IgD-negative memory B cell (primary cell): ENCODE measurements at regions not wholly inside any gene's neighbourhood (a gene's known extent, or its start where the extent isn't known, plus 50 kb on each side); places are given as distances from the start of the nearest gene placed in this dataset.

Experiments
- H3K27ac Mint-ChIP-seq, 3 donors: one replicate each; pipeline ENCODE4 v1.8.0; 2020 to 2022; ENCODE audit warnings: mild to moderate bottlenecking in 3 of 3, mixed read lengths in 3 of 3, moderate library complexity in 1 of 3
- H3K27me3 Mint-ChIP-seq: one replicate; pipeline ENCODE4 v1.8.0; 2021; ENCODE audit warnings: mixed read lengths
- H3K36me3 Mint-ChIP-seq: one replicate; pipeline ENCODE4 v1.8.0; 2020; ENCODE audit warnings: mild to moderate bottlenecking, mixed read lengths
- H3K4me1 Mint-ChIP-seq, 3 donors: one replicate each; pipeline ENCODE4 v1.8.0; 2020 to 2022; ENCODE audit warnings: mixed read lengths in 3 of 3, mild to moderate bottlenecking in 1 of 3
- H3K4me3 Mint-ChIP-seq, 4 donors: one replicate each; pipeline ENCODE4 v1.8.0; 2020 to 2022; ENCODE audit warnings: mild to moderate bottlenecking in 4 of 4, mixed read lengths in 4 of 4, moderate library complexity in 3 of 4
- H3K9me3 Mint-ChIP-seq, 3 donors: one replicate each; pipeline ENCODE4 v1.8.0; 2020 to 2021; ENCODE audit warnings: mixed read lengths in 3 of 3, mild to moderate bottlenecking in 1 of 3

DNA sequence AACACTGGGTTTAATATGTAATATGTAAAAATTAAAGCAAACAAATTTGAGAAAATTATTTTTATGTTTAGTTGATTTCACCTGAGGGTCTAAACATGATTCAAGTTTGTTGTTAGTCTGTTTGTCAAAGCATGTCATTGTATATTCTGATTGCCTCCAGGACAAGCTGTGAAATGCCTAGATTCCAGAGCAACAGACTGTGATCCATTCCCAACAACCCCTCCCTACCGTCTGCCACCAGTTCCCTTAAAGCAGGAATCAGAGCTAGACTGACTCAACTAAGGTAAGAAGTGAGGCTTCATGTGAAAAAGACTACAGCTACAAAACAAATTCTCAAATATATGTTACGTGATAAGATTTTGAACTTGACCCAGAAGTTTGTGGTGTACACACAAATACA lies 304.2 kb downstream of the RAB38 start:
- Mint-ChIP-seq H3K36me3 (no peaks in the 10 kb centered on the region), H3K27ac (no peak overlapping the region), H3K9me3 (no peaks in the 10 kb centered on the region), H3K27me3 (no peaks in the 10 kb centered on the region), H3K4me1 (no peaks in the 10 kb centered on the region), H3K4me3 (no peak overlapping the region)

DNA sequence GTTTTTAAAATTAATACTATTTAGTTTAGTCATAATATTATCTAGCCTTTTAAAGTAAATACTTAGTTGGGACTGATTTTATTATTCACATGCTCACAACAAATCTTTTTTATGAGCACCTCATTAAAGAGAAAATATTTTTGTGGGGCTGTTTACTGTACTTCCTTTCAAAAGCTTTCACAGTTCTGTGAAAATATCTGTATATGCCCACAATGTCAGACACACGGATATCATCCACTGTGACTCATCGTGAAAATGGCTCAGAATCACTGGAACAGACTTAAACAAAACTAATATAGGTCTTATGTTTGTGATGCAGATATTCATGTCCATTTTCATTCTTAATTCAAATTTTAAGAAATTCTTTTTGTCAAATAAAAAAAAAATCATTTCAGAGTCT lies 305.2 kb downstream of the RAB38 start:
- H3K27ac Mint-ChIP-seq: no peak overlapping the region
- H3K36me3 Mint-ChIP-seq: no peaks in the 10 kb centered on the region
- H3K4me1 Mint-ChIP-seq: no peaks in the 10 kb centered on the region
- H3K4me3 Mint-ChIP-seq: no peak overlapping the region
- H3K9me3 Mint-ChIP-seq: peaks cover 0 to 2% (median 0%) of the 10 kb centered on the region in 3 donors
- H3K27me3 Mint-ChIP-seq: no peaks in the 10 kb centered on the region

DNA sequence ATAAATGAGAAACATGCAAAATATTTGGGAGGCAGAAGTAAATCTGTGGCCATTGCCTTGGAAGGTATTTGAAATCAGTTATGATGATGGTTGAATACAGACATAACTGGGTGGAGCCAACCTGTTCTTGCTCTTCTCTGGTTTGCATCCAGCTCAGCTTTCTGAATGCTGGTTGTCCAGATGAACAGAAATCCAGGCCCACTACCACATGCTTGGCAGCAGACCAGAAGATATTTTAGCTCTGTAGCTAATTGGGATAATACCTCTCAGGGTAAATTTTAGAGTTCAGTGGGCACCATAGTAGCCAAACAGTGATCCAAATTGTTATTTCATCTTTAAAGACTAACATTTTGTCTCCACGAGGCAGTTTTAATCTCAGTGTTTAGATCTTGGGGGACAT lies 308.3 kb downstream of the RAB38 start:
- H3K36me3 Mint-ChIP-seq: no peaks in the 10 kb centered on the region
- no peak overlapping the region for H3K4me3 Mint-ChIP-seq
- H3K4me1 Mint-ChIP-seq: no peaks in the 10 kb centered on the region
- peaks cover 0 to 2% (median 2%) of the 10 kb centered on the region in 3 donors for H3K9me3 Mint-ChIP-seq
- H3K27me3 Mint-ChIP-seq: no peaks in the 10 kb centered on the region
- H3K27ac Mint-ChIP-seq: no peak overlapping the region

DNA sequence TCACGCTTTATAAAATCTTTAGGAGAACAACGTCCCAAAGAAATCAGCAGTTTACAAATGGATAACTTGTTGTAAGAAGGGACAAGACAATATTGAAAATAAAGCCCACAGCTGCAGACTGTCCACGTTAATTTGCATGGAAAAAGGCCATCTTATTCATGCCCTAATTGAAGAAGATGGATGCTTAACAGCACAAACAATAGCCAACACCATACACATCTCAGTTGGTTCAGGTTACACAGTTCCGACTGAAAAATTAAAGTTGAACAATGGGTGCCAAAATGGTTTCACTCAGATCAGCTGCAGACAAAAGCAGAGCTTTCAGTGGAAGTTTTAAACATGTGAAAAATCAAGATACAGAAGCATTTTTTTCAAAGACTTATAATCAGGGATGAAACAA lies 314.2 kb downstream of the RAB38 start:
- H3K27me3 Mint-ChIP-seq: no peaks in the 10 kb centered on the region
- no peaks in the 10 kb centered on the region for H3K36me3 Mint-ChIP-seq
- H3K4me3 Mint-ChIP-seq: no peak overlapping the region
- H3K9me3 Mint-ChIP-seq: peaks cover 0 to 2% (median 2%) of the 10 kb centered on the region in 3 donors
- no peak overlapping the region for H3K27ac Mint-ChIP-seq
- H3K4me1 Mint-ChIP-seq: no peaks in the 10 kb centered on the region

DNA sequence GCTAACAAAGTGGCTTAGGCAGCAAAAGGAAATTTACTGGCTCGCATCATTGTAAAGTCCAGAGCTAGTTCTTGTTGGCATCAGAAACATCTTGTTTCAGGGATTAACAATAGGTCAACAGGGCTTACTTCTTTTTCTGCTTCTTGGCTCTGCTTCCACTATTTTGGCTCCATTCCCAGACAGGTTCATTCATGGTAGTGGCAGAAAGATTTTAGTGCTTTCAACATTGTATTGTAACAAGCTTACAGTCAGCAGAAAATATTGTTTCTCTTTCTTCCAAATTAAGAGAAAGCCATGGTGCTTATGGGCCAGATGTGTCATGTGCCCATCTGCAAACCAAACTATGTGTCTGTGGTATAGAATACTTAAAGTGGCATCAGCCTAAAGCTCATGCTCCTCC lies 315.6 kb downstream of the RAB38 start:
- Mint-ChIP-seq H3K4me3 (no peak overlapping the region), H3K27me3 (no peaks in the 10 kb centered on the region), H3K27ac (no peak overlapping the region), H3K4me1 (no peaks in the 10 kb centered on the region), H3K36me3 (no peaks in the 10 kb centered on the region), H3K9me3 (peaks cover 0 to 2% (median 0%) of the 10 kb centered on the region in 3 donors)

DNA sequence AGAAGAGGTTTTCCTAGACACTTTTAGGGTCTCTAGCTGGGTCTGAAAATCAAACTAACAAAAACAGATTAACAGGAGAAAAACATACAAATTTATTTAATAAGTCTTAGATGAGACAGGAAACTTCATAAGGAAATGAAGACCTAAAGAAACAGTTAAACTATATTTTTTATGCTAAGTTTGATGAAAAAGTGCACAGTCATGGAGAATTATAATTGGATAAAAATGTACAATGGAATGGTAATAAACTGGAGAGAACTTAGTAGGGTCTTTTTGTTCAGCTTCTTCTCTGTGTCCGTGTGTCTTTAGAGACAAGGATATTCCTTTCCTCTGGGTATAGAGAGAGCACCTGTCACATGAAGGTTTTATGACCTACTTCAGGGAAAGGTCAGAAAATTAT lies 323.4 kb downstream of the RAB38 start:
- H3K27me3 Mint-ChIP-seq: no peaks in the 10 kb centered on the region
- no peak overlapping the region for H3K4me3 Mint-ChIP-seq
- peak overlapping the region in 1 of 3 donors; percentile 47 for H3K27ac Mint-ChIP-seq
- no peaks in the 10 kb centered on the region for H3K36me3 Mint-ChIP-seq
- H3K9me3 Mint-ChIP-seq: peaks cover 0 to 4% (median 0%) of the 10 kb centered on the region in 3 donors
- no peaks in the 10 kb centered on the region for H3K4me1 Mint-ChIP-seq

DNA sequence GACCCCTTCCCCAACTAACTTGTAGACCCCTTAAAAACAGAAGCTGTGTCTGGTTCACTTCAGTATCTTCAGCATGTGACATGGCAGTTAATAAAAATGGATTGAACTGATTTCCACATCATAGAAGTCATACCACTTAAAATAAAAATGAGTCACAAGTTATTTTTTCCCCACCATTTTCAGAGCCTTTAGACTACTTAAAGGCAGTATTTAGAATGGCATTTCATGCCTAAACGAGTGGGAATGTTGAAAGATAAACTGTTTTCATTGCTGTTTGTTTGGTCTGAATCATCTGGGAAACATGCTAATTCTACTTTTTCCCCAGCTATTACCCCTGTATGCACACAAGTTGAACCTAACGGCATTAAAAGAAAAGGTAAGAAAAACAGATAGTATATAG lies 324.0 kb downstream of the RAB38 start:
- peak overlapping the region in 1 of 3 donors; percentile 47 for H3K27ac Mint-ChIP-seq

DNA sequence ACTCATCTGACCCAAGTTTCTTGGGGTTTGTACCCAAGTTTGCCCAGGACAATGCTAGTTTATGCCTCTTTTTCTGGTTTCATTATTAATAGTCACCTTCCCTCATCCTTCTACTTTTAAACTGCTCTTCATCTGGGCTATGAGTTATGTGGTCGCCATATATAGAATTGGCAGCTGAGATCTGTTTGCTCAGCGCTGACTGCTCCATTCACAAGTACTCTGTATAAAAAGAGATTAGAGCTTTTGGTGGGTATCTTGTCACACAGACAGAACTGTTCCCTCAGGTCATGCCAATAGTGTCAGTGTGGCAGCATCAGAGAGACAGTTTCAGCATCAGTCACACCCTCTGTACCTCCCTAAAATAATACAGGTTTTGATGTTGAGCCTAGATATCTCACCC lies 326.0 kb downstream of the RAB38 start:
- Mint-ChIP-seq H3K27ac (no peak overlapping the region), H3K4me1 (no peaks in the 10 kb centered on the region), H3K36me3 (no peaks in the 10 kb centered on the region), H3K27me3 (no peaks in the 10 kb centered on the region), H3K9me3 (peaks cover 0 to 4% (median 0%) of the 10 kb centered on the region in 3 donors), H3K4me3 (no peak overlapping the region)

More for the DNA sequence above, 324.0 kb downstream of the RAB38 start:
- Mint-ChIP-seq H3K27me3 (no peaks in the 10 kb centered on the region), H3K36me3 (no peaks in the 10 kb centered on the region), H3K9me3 (peaks cover 0 to 4% (median 0%) of the 10 kb centered on the region in 3 donors), H3K4me1 (no peaks in the 10 kb centered on the region), H3K4me3 (no peak overlapping the region)

DNA sequence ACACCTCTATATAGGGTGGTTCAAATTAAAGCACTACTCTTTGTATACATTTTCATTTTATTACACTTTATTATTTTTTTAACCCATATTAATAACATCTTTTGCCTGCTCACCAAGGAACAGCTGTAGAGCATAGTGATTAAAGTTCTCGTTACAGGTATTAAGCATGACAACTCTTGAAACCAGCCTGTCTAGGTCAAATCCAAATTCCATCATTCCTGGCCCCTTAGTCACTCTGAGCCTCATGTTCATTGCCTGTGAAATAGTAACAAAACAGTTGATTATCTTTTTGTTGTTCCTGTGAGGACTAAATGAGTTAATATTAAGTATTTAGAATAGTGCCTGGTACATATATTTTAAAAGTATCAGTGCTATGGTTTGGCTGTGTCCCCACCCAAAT lies 334.5 kb downstream of the RAB38 start:
- no peak overlapping the region for H3K4me3 Mint-ChIP-seq
- no peak overlapping the region for H3K27ac Mint-ChIP-seq
- H3K36me3 Mint-ChIP-seq: no peaks in the 10 kb centered on the region
- H3K9me3 Mint-ChIP-seq: peaks cover 0 to 4% (median 2%) of the 10 kb centered on the region in 3 donors
- no peaks in the 10 kb centered on the region for H3K27me3 Mint-ChIP-seq
- H3K4me1 Mint-ChIP-seq: no peaks in the 10 kb centered on the region

DNA sequence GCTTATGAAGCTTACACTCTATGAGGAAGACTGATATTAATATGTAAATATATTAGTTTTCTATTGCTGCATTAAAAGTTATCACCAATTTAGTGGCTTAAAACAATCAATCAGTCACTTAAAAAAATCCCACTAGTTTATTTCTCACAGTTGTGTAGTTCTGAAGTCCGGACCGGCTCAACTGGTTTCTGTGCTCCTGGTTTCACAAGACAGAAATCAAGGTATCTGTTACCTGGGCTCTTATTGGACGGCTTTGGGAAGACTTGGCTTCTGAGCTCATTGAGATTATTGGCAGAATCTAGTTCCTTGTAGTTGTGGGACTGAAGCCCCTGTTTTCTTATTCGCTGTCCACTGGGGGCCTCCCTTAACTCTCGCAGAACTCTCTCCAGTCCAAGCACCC lies 343.0 kb downstream of the RAB38 start:
- H3K4me3 Mint-ChIP-seq: no peak overlapping the region
- H3K27me3 Mint-ChIP-seq: peaks cover 1% of the 10 kb centered on the region
- no peak overlapping the region for H3K27ac Mint-ChIP-seq
- no peaks in the 10 kb centered on the region for H3K36me3 Mint-ChIP-seq
- peaks cover 0 to 4% (median 0%) of the 10 kb centered on the region in 3 donors for H3K9me3 Mint-ChIP-seq
- H3K4me1 Mint-ChIP-seq: no peaks in the 10 kb centered on the region

DNA sequence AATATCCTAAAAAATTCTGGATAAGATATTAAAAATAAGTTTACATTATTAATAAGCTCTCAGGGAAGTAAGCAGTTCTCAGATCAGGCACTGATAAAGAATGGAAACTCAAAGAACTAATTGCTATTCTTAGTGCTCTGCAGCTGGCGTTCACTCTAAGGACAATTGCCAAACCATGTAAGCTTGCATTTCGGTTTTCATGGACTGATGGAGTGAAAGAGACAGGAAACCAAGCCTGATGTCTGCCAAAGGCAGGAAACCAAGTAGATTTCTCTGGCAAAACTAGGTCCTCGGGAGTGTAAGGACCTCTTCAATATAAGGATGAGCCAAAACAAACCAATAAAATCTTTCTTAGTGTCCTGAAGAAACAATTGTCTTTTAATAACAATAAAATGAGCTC lies 355.2 kb downstream of the RAB38 start:
- Mint-ChIP-seq H3K27me3 (no peaks in the 10 kb centered on the region), H3K4me1 (no peaks in the 10 kb centered on the region), H3K9me3 (peaks cover 0 to 5% (median 0%) of the 10 kb centered on the region in 3 donors), H3K4me3 (no peak overlapping the region), H3K36me3 (no peaks in the 10 kb centered on the region), H3K27ac (no peak overlapping the region)

DNA sequence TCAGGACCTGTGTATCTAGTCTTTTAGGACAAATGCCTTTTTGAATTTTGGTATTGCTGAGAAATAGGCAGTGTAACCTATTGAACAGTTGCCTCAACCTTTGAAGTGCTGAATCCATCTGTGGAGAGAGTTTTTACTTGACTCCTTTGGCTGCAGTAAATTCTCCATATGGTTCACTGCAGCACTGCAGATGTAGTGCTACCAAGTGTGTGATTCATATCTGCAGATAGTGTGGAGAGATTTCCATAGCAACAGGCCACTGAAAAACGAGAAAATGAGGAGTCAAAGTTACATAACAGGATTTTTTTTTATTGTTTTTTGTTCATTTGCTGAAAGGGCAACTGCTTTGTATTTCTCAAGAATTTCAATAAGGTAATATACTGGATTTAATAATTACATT lies 356.1 kb downstream of the RAB38 start:
- Mint-ChIP-seq H3K4me3 (no peak overlapping the region), H3K27me3 (no peaks in the 10 kb centered on the region), H3K4me1 (no peaks in the 10 kb centered on the region), H3K9me3 (peaks cover 0 to 5% (median 0%) of the 10 kb centered on the region in 3 donors), H3K36me3 (no peaks in the 10 kb centered on the region), H3K27ac (no peak overlapping the region)

DNA sequence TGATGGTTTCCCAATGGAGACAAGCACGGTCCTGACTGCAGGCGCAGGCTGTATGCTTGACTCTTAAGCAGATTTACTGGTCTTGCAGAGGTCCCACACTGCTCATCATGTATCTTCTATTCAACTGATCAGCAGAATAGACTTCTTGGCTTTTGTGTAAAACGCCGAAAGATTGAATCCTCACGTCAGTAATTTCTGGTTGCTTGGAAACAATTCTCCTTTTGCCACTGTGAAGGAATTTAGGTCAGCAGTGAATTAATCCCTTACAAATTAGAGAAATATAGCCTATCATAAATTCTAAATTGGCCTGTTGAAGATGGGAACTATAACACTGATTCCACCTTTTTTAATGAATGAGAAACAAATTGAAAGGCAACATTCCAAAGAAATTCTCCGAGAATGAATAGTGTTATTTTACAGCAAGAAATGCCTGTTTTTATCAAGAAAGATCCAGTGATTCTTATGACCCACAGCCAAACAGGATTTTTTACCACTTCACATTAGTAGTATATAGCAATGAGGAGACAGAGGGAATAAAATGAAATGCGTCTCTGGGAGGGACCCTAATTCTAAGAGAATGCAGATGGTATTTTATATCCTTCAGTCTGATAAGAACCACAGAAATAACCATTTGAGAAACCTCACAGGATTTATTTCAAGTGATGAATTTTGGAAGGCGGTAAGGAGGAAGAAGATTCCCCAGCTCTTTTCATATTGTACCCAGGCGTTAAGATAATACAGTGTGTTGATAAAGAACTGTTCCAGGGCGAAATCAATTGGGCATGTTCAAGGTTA lies 362.5 kb downstream of the RAB38 start:
- Mint-ChIP-seq H3K27me3 (no peaks in the 10 kb centered on the region), H3K9me3 (peaks cover 0 to 4% (median 0%) of the 10 kb centered on the region in 3 donors), H3K27ac (no peak overlapping the region), H3K4me3 (no peak overlapping the region), H3K4me1 (no peaks in the 10 kb centered on the region), H3K36me3 (no peaks in the 10 kb centered on the region)

DNA sequence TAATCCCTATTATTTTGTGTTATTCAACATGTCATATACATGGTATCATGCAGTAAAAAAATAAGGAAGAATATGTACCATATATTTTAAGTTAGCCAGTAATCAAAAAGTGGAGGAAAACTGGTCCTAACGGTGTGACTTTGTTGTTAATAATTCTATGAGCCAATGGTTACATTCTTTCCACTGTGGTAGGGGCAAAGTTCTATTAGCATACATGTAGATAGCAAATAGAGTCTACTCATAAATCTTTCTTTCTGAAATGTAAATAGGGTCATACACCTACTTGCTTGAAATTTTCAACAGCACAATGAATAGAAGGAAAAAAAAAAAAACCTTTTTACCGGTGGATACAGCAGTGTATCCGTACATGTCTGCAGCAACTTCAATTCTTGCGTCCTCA lies 364.8 kb downstream of the RAB38 start:
- Mint-ChIP-seq H3K27ac (no peak overlapping the region), H3K4me1 (no peaks in the 10 kb centered on the region), H3K9me3 (peaks cover 0 to 4% (median 0%) of the 10 kb centered on the region in 3 donors), H3K36me3 (no peaks in the 10 kb centered on the region), H3K4me3 (no peak overlapping the region), H3K27me3 (no peaks in the 10 kb centered on the region)

DNA sequence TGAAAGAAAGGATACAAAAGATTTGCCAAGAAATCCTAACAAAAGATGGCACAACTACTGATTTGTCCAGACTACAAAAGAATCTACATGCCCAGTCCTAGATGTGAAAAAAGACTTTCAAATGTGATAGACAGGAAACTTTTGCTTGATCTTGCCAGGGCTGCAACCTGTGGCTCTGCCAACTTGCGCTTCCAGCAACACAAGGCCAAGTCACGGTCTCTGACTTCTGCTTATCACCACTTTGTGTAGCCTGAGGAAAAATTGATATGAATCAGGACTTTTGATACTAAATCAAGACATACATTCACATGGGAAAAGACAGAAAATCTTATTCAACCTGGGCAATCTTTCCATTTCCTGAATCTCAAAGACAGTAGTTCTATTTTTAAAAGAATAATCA lies 366.0 kb downstream of the RAB38 start:
- no peak overlapping the region for H3K27ac Mint-ChIP-seq
- H3K36me3 Mint-ChIP-seq: no peaks in the 10 kb centered on the region
- peaks cover 0 to 3% (median 0%) of the 10 kb centered on the region in 3 donors for H3K4me1 Mint-ChIP-seq
- H3K9me3 Mint-ChIP-seq: peaks cover 0 to 4% (median 0%) of the 10 kb centered on the region in 3 donors
- no peak overlapping the region for H3K4me3 Mint-ChIP-seq
- H3K27me3 Mint-ChIP-seq: no peaks in the 10 kb centered on the region

DNA sequence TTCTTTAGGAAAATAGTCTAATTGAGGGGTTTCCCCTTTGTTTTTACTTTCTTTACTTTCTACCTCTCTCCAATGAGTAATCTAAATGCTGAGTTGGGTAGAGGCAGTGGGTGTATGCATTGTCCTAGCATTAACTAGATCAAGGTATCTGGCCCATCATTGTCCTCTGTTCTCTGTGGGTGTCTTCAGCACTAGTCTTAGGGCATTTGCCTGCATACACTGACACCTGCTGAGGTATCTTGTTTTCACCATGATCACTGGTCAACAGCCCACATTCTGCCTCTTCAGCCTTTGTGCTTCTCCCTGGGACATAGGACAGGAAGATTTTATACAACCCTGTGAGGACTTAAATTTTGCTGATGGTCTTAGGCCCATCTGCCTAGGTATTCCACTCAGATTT lies 371.1 kb downstream of the RAB38 start:
- H3K9me3 Mint-ChIP-seq: peaks cover 0 to 4% (median 0%) of the 10 kb centered on the region in 3 donors
- H3K27ac Mint-ChIP-seq: no peak overlapping the region
- no peaks in the 10 kb centered on the region for H3K36me3 Mint-ChIP-seq
- H3K4me3 Mint-ChIP-seq: no peak overlapping the region
- no peaks in the 10 kb centered on the region for H3K27me3 Mint-ChIP-seq
- H3K4me1 Mint-ChIP-seq: peaks cover 0 to 3% (median 0%) of the 10 kb centered on the region in 3 donors
